GDM1 (cell line): ENCODE measurements at regions not wholly inside any gene's neighbourhood (a gene's known extent, or its start where the extent isn't known, plus 50 kb on each side); places are given as distances from the start of the nearest gene placed in this dataset.
"Not testable (repeated sequence)": the region's sequence is repeated elsewhere in the genome, so short reads cannot be mapped to it uniquely, and the experiment has no call there.

Experiments
- DNase-seq: peaks from one replicate; lab custom pipeline; 2025; lab: John Stamatoyannopoulos, UW

GRCh38 chr7:4523873-4524272 is 158.2 kb upstream of the FOXK1 start:
- no peak for DNase-seq

GRCh38 chr7:4525884-4526283 is 156.2 kb upstream of the FOXK1 start:
- no peak for DNase-seq

- DNase-seq: no peak
These were observed 154.0 kb upstream of the FOXK1 start for GRCh38 chr7:4527988-4528636.

DNA sequence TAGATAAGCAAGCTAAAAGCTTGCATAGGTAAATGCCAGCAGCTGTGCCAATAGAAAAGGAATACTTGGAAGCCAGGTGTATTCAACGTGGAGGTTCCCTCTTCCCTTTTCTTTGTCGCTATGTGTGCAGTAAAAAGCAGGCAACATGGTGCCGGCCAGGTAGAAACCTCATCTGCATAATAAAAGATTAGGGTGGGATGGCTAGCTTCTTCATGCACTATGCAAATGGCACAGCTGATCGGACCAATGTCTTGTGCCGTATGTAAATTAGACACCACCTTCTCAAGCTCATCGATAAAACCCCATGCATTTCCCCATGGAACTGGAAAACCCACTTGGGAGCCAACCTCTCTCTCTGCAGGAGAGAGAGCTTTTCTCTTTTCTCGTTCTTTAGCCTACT is 150.9 kb upstream of the FOXK1 start:
- DNase-seq: no peak

DNA sequence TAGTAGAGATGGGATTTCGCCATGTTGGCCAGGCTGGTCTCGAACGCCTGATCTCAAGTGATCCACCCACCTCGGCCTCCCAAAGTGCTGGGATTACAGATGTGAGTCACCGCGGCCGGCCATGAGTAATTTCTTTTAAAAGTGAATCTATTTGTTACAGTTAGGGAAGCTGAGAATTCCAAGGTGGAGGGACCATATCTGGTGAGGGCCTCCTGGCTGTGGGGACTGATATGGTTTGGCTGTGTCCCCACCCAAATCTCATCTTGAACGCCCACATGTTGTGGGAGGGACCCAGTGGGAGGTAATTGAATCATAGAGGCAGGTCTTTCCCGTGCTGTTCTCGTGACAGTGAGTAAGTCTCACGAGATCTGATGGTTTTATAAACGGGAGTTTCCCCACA is 148.8 kb upstream of the FOXK1 start:
- not testable (repeated sequence) for DNase-seq

- no peak for DNase-seq
These were observed 132.4 kb upstream of the FOXK1 start for GRCh38 chr7:4549681-4550080.

DNA sequence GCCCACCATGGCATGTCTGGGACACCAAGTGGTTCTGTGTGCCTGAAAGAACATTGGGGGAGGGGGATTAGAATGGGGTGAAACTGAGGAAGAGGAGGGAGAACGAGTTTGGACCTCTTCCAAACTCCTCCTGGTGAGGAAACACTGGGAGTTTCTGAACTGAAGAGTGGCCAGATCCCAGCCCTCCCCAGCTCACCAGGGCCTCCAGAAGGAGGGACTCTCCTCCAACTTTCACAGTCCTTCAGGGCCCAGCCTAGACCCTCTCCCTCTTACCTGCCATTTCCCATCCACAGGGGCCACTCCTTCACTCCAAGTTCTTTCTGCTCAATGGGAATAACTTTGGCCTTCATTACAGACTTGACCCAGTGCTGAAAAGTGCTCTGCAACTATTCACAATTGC is 132.0 kb upstream of the FOXK1 start:
- DNase-seq: no peak

GRCh38 chr7:4552985-4553384 is 129.1 kb upstream of the FOXK1 start:
- DNase-seq: no peak

- DNase-seq: no peak
These were observed 125.0 kb upstream of the FOXK1 start for GRCh38 chr7:4556868-4557793.

- no peak for DNase-seq
These were observed 120.3 kb upstream of the FOXK1 start for GRCh38 chr7:4561795-4562194.

GRCh38 chr7:4566714-4567113 is 115.4 kb upstream of the FOXK1 start:
- DNase-seq: no peak

GRCh38 chr7:4574851-4575250 is 107.2 kb upstream of the FOXK1 start:
- no peak for DNase-seq

DNA sequence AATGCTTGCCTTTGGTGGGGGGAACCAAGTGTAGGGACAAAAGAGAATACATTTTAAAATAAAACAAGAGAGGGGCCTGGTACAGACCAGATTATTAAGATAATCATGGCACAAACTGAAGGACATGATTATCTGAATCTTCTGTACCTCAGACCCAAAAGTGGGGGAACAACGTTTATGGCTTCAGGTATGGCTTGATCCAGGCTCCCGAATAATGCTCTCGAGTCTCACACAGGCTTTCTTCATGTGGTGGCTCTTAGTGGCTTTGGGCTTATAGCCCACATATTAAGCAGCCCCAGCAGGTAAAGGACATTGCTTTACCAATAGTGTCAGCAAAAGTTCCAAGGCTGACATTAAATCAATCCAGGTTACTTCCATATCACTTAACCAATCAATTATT is 106.8 kb upstream of the FOXK1 start:
- no peak for DNase-seq

DNA sequence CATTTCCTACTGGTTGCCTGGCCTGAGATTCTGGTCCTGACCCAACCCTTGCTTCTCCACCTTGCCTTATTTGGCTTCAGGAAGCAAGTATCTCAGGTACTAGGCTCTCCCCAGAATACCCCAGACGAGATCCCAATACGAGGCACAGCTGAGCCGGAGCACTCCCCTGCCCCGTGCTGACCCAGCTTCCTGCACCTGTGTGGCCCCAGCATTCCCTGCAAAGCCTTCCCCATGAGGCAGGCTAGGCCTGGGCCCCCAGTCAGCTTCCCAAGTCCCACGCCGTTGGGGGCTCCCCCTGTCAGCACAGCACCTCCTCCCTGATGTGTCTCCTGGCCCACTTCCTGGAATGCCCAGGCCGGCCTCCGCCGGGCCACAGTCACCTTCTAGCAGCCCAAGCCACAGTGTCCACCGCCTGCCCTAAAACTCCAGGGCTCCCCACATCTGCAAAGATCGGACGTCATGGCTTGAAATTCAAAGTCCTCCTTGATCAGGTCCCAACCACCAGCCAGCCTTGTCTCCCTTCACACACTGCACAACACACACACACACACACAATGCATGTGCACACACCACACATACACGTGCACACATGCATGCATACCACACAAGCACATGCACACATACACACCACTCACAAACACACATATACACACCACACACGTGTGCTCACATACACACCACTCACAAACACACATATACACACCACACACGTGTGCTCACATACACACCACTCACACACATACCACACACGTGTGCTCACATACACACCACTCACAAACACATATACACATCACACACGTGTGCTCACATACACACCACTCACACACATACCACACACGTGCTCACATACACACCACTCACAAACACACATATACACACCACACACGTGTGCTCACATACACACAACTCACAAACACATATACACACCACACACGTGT is 78.9 kb upstream of the FOXK1 start:
- no peak for DNase-seq

DNA sequence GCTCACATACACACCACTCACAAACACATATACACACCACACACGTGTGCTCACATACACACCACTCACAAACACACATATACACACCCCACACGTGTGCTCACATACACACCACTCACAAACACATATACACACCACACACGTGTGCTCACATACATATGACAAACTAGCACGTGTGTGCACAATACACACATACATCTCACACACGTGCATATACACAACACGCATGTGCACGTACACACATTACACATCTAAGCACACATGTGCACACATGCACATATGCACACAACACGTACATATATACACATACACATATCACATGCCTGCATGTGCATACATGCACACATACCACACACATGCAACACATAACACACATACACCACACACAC is 78.3 kb upstream of the FOXK1 start:
- DNase-seq: no peak

DNA sequence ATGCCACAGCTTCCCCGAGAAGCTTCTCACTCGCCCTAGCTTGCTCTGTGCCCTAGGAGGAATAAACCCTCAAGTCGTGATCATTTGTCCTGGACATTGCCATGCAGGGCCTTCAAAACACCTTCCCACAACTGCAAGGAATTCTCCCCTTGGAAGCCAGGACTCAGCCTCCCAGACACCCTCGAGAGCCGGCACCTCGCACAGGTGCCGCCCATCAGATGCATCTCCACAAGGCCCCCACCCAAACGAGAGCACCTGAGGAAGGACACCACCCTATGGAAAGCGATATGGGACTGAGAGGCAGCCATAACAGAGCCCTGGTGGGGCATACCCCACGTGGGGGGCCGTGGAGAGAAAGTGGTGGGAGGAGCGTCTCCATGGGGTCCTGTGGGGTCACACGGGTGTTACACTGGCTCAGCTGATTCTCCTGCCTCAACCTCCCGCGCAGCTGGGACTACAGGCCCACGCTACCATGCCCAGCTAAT is 77.6 kb upstream of the FOXK1 start:
- no peak for DNase-seq

DNA sequence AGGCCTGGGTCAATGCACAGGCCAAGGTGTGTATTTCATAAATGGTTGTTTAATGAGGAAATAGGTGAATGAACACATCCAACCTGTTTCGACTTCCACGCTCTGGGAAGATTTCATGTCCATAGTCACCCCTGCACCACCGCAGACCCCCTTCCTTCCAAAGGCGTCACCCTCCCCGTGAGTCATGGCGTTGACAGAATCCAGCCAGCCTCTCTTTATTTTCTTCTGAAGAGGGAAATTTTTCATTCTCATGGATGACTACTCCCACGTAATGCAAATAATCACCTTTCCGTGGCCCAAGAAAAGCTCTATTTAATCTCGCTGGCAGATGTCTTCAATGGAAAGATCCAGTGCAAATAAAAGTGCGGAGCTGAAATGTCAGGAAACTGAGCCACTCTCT is 75.3 kb upstream of the FOXK1 start:
- no peak for DNase-seq

DNA sequence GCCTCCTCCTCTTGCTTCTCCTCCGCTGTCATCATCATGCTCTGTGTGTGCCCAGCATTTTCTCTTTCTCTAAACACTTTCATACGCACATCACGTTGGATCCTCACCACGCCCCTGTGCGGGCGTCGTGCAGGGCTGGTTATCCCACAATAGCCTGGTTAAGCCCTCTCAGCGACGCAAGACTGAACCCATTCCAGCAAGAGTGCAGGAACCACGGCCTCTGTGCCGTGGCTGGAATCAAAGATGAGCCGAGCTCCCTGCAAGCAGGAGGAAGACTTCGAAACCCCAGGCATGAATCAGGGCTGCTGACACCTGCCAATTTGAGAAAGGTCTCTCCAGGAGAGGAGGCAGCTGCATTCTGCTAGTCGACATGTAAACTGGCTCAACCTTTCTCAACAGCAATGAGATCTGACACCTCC is 74.8 kb upstream of the FOXK1 start:
- no peak for DNase-seq

GRCh38 chr7:4609576-4609975 is 72.5 kb upstream of the FOXK1 start:
- not testable (repeated sequence) for DNase-seq

GRCh38 chr7:4610768-4611467 is 71.2 kb upstream of the FOXK1 start:
- peak; percentile 51 for DNase-seq

DNA sequence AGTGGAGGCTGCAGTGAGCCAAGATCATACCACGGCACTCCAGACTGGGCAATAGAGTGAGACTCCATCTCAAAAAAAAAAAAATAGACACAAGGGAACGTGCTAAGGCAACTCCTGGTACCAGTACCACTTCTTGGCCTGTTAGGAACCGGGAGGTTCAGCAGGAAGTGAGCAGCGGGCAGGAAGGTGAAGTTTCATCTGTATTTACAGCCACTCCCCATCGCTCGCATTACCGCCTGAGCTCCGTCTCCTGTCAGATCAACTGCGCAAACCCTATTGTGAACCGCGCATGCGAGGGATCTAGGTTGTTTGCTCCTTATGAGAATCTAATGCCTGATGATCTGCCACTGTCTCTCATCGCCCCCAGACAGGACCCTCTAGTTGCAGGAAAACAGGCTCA is 69.9 kb upstream of the FOXK1 start:
- DNase-seq: no peak
